SK-N-SH (cell line): ENCODE measurements at regions not wholly inside any gene's neighbourhood (a gene's known extent, or its start where the extent isn't known, plus 50 kb on each side); places are given as distances from the start of the nearest gene placed in this dataset.

Experiments
- CTCF ChIA-PET: fragments of 300-600, 350-600 bp; formaldehyde crosslinking; extraction: SDS; loops from one replicate; lab custom pipeline; 2021; lab: Yijun Ruan, JAX
- POLR2A ChIA-PET: fragments of 350-600 bp; sonication (Branson Sonifier 250); formaldehyde crosslinking; extraction: SDS; loops from one replicate; lab custom pipeline; 2020; ENCODE audit warnings: antibody characterized with exemption, inconsistent platforms; lab: Yijun Ruan, JAX
- DNase-seq: peaks from one replicate; pipeline ENCODE4 v3.0.0; 2012
- H2AFZ ChIP-seq: fragments of 200-600 bp; sonication (generic); 2 replicates; pipeline ENCODE4 v1.8.1; 2016; ENCODE audit warnings: antibody characterized with exemption, mild to moderate bottlenecking, low read depth
- H3F3A ChIP-seq: fragments of 200-600 bp; sonication (generic); replicated peaks from 2 replicates; pipeline ENCODE3; 2016; ENCODE audit warnings: antibody characterized with exemption, mild to moderate bottlenecking; ENCODE audit not compliant: insufficient read depth
- H3K27ac ChIP-seq, 2 experiments: fragments of 200-500 bp in 1 of 2; fragments of 200-600 bp in 1 of 2; sonication (Bioruptor generic) in 1 of 2; sonication (generic), shearing (Covaris generic) in 1 of 2; 2 replicates each; pipeline versions ENCODE4 v1.5.1 to v1.6.1; 2014 to 2016; ENCODE audit warnings: low read depth in 2 of 2, inconsistent platforms in 1 of 2, low read length in 1 of 2, mild to moderate bottlenecking in 1 of 2, mixed read lengths in 1 of 2
- H3K27me3 ChIP-seq: fragments of 200-600 bp; sonication (generic), shearing (Covaris generic); 2 replicates; pipeline ENCODE4 v1.6.1; 2016; ENCODE audit warnings: mixed run types; ENCODE audit not compliant: insufficient read depth
- H3K36me3 ChIP-seq, 2 experiments: fragments of 200-500 bp in 1 of 2; fragments of 200-600 bp in 1 of 2; sonication (Bioruptor generic) in 1 of 2; sonication (generic) in 1 of 2; replicated peaks in 1 of 2; 2 replicates each; pipeline versions ENCODE3 to v1.5.1; 2014 to 2016; ENCODE audit warnings: low read length in 1 of 2, mild to moderate bottlenecking in 1 of 2; ENCODE audit not compliant: insufficient read depth in 2 of 2, control insufficient read depth in 1 of 2
- H3K4me1 ChIP-seq, 2 experiments: fragments of 200-500 bp in 1 of 2; fragments of 200-600 bp in 1 of 2; sonication (Bioruptor generic) in 1 of 2; sonication (generic), shearing (Covaris generic) in 1 of 2; 2 replicates each; pipeline versions ENCODE4 v1.5.1 to v1.6.1; 2014 to 2016; ENCODE audit warnings: low read depth in 1 of 2, low read length in 1 of 2, mixed run types in 1 of 2; ENCODE audit not compliant: insufficient read depth in 2 of 2, control insufficient read depth in 1 of 2
- H3K4me2 ChIP-seq: fragments of 200-600 bp; sonication (generic), shearing (Covaris generic); 2 replicates; pipeline ENCODE4 v1.6.1; 2017; ENCODE audit warnings: mixed run types
- H3K4me3 ChIP-seq, 2 experiments: fragments of 200-500 bp in 1 of 2; fragments of 200-600 bp in 1 of 2; sonication (Bioruptor generic) in 1 of 2; sonication (generic), shearing (Covaris generic) in 1 of 2; 2 replicates each; pipeline versions ENCODE4 v1.5.1 to v1.8.1; 2014 to 2016; ENCODE audit warnings: low read depth in 2 of 2, inconsistent platforms in 1 of 2, low read length in 1 of 2, mild to moderate bottlenecking in 1 of 2, mixed read lengths in 1 of 2, moderate library complexity in 1 of 2
- H3K79me2 ChIP-seq: fragments of 200-600 bp; sonication (generic); 2 replicates; pipeline ENCODE4 v1.8.1; 2017; ENCODE audit warnings: mild to moderate bottlenecking; ENCODE audit not compliant: insufficient read depth
- H3K9ac ChIP-seq: fragments of 200-600 bp; sonication (generic); 2 replicates; pipeline ENCODE4 v1.6.1; 2017; ENCODE audit warnings: mixed run types
- H3K9me2 ChIP-seq: fragments of 200-600 bp; sonication (generic); 2 replicates; pipeline ENCODE4 v1.6.1; 2017; ENCODE audit warnings: mixed run types
- H3K9me3 ChIP-seq: fragments of 200-600 bp; sonication (generic); 2 replicates; pipeline ENCODE4 v1.6.1; 2017; ENCODE audit warnings: mixed run types, mild to moderate bottlenecking, moderate library complexity
- H4K20me1 ChIP-seq: fragments of 200-600 bp; sonication (generic); 2 replicates; pipeline ENCODE4 v1.6.1; 2017; ENCODE audit warnings: mild to moderate bottlenecking, mixed run types; ENCODE audit not compliant: insufficient read depth
- CTCF ChIP-seq: fragments of 200-600 bp; sonication (generic); IDR thresholded peaks from 2 replicates; pipeline ENCODE4 v1.6.1; 2017; ENCODE audit warnings: antibody characterized with exemption, mild to moderate bottlenecking, moderate library complexity
- ELF1 ChIP-seq: IDR thresholded peaks from 2 replicates; pipeline ENCODE4 v1.4.0; 2012
- EP300 ChIP-seq, 2 experiments: IDR thresholded peaks; 2 replicates each; pipeline versions ENCODE4 v1.4.0 to v1.6.1; 2012; ENCODE audit warnings: borderline replicate concordance in 1 of 2, low read depth in 1 of 2, low read length in 1 of 2
- EZH2phosphoT487 ChIP-seq: fragments of 200-600 bp; sonication (generic); IDR thresholded peaks from 2 replicates; pipeline ENCODE4 v1.6.1; 2017; ENCODE audit warnings: low read depth, mixed run types, mild to moderate bottlenecking, antibody characterized with exemption, moderate library complexity, borderline replicate concordance
- FOXM1 ChIP-seq: IDR thresholded peaks from 2 replicates; pipeline ENCODE4 v1.4.0; 2012; ENCODE audit warnings: low read depth, mild to moderate bottlenecking
- GATA2 ChIP-seq: sonication (generic); formaldehyde crosslinking; IDR thresholded peaks from 2 replicates; pipeline ENCODE4 v1.5.0; 2020; ENCODE audit warnings: mild to moderate bottlenecking, missing genetic modification reagents
- NFIC ChIP-seq: IDR thresholded peaks from 2 replicates; pipeline ENCODE4 v1.4.0; 2012; ENCODE audit warnings: borderline replicate concordance
- PBX3 ChIP-seq: IDR thresholded peaks from 2 replicates; pipeline ENCODE4; 2012
- POLR2AphosphoS5 ChIP-seq: IDR thresholded peaks from 2 replicates; pipeline ENCODE4 v1.6.1; 2012; ENCODE audit warnings: low read depth, low read length
- REST ChIP-seq: IDR thresholded peaks from 2 replicates; pipeline ENCODE4 v1.6.1; 2012; ENCODE audit warnings: mild to moderate bottlenecking, low read depth, low read length, moderate library complexity
- TAF1 ChIP-seq: IDR thresholded peaks from 2 replicates; pipeline ENCODE4 v1.6.1; 2012; ENCODE audit warnings: low read depth, mild to moderate bottlenecking, low read length, moderate library complexity, borderline replicate concordance
- TEAD4 ChIP-seq: IDR thresholded peaks from 2 replicates; pipeline ENCODE4 v1.4.0; 2012; ENCODE audit warnings: mild to moderate bottlenecking, borderline replicate concordance; ENCODE audit not compliant: insufficient read depth
- USF2 ChIP-seq: fragments of 150-350 bp; IDR thresholded peaks from 2 replicates; pipeline ENCODE4 v1.6.1; 2017; ENCODE audit warnings: antibody characterized with exemption, low read length, low read depth, borderline replicate concordance
- ZBTB33 ChIP-seq: IDR thresholded peaks from 2 replicates; pipeline ENCODE4 v1.4.0; 2012; ENCODE audit warnings: low read depth, borderline replicate concordance
- WGBS: methylation state at CpG from one replicate; pipeline ENCODE4 v1.1.6; 2017; ENCODE audit warnings: low lambda C conversion rate; 5-methylcytosine and 5-hydroxymethylcytosine counted together

- Histone ChIP-seq H3K9ac (no peak overlapping the region), H4K20me1 (no peaks in the 10 kb centered on the region), H3F3A (no peaks in the 10 kb centered on the region), H3K9me3 (no peaks in the 10 kb centered on the region), H2AFZ (no peak overlapping the region), H3K4me3 (no peak overlapping the region), H3K36me3 (no peaks in the 10 kb centered on the region), H3K4me1 (no peaks in the 10 kb centered on the region), H3K79me2 (no peaks in the 10 kb centered on the region), H3K4me2 (no peak overlapping the region), H3K27me3 (peaks cover 7% of the 10 kb centered on the region), H3K9me2 (no peaks in the 10 kb centered on the region), H3K27ac (no peak overlapping the region)
- 5% methylated on average over 9 of the region's 17 CpGs for WGBS
- ChIA-PET CTCF (no interaction called here), POLR2A (no interaction called here)
- TF ChIP-seq CTCF (no peak), GATA2 (CRISPR knock-in tag) (no peak), USF2 (no peak), TEAD4 (no peak), NFIC (no peak), POLR2AphosphoS5 (no peak), PBX3 (no peak), EP300 (IDR thresholded peaks at IDR 0.05; ENCODE audit: borderline replicate concordance in 1 of 2, low read depth in 1 of 2, low read length in 1 of 2) (no peak)
- no peak for DNase-seq
Measured at GRCh38 chr13:19056355-19056880, 125.2 kb downstream of the TUBA3C start.

GRCh38 chr13:19055611-19056010 is 126.0 kb downstream of the TUBA3C start:
- CTCF ChIA-PET = no interaction called here
- no peak for TF ChIP-seq EP300 (IDR thresholded peaks at IDR 0.05; ENCODE audit: borderline replicate concordance in 1 of 2, low read depth in 1 of 2, low read length in 1 of 2)
- no peak for TF ChIP-seq ZBTB33
- no peak for TF ChIP-seq REST
- TF ChIP-seq NFIC = no peak
- no peak for TF ChIP-seq TAF1
- no peak for TF ChIP-seq EZH2phosphoT487
- TF ChIP-seq CTCF = no peak
- no peak for TF ChIP-seq ELF1
- no peak for TF ChIP-seq FOXM1
- no peak for TF ChIP-seq GATA2 (CRISPR knock-in tag)

More at GRCh38 chr13:19055611-19056010, 126.0 kb downstream of the TUBA3C start:
- H3K36me3 ChIP-seq = no peaks in the 10 kb centered on the region
- no peaks in the 10 kb centered on the region for H3K79me2 ChIP-seq
- H3K9me3 ChIP-seq = no peaks in the 10 kb centered on the region
- H3K9me2 ChIP-seq = no peaks in the 10 kb centered on the region
- H3K9ac ChIP-seq = no peak overlapping the region
- H3F3A ChIP-seq = no peaks in the 10 kb centered on the region
- no peak overlapping the region for H3K4me3 ChIP-seq
- H3K4me1 ChIP-seq = no peaks in the 10 kb centered on the region
- no peak overlapping the region for H3K27ac ChIP-seq
- POLR2A ChIA-PET = no interaction called here
- H2AFZ ChIP-seq = no peak overlapping the region
- no peak overlapping the region for H3K4me2 ChIP-seq
- no peaks in the 10 kb centered on the region for H4K20me1 ChIP-seq
- no peak for DNase-seq
- 2% methylated on average over 6 of the region's 8 CpGs for WGBS
- peaks cover 7% of the 10 kb centered on the region for H3K27me3 ChIP-seq
